CD14-positive monocyte (primary cell): ENCODE measurements at regions not wholly inside any gene's neighbourhood (a gene's known extent, or its start where the extent isn't known, plus 50 kb on each side); places are given as distances from the start of the nearest gene placed in this dataset.

Source experiments
- DNase-seq, 3 donors: peaks; one replicate each; pipeline ENCODE4 v3.0.0-alpha.2; 2011 to 2022
- H2AFZ ChIP-seq: 2 replicates; pipeline ENCODE4 v1.6.0; 2012; ENCODE audit warnings: mild to moderate bottlenecking, low read depth, low read length, inconsistent platforms; ENCODE audit not compliant: insufficient read depth, poor library complexity, severe bottlenecking
- H3K27ac ChIP-seq, 2 donors: 1 replicate in 1 of 2; 2 replicates in 1 of 2; pipeline ENCODE4 v1.5.1; 2012 to 2013; ENCODE audit warnings: low read length in 2 of 2, control low read depth in 1 of 2, inconsistent platforms in 1 of 2, low read depth in 1 of 2, mild to moderate bottlenecking in 1 of 2
- H3K27me3 ChIP-seq, 2 donors: one replicate each; pipeline versions ENCODE4 v1.6.0 to v1.6.1; 2011 to 2013; ENCODE audit warnings: low read length in 2 of 2; ENCODE audit not compliant: control insufficient read depth in 2 of 2, insufficient read depth in 2 of 2
- H3K36me3 ChIP-seq, 2 donors: replicated peaks in 1 of 2; 1 replicate in 1 of 2; 2 replicates in 1 of 2; pipeline versions ENCODE4 v1.5.1 to v1.6.1; 2012 to 2013; ENCODE audit warnings: low read length in 2 of 2, control low read depth in 1 of 2, inconsistent platforms in 1 of 2, mild to moderate bottlenecking in 1 of 2; ENCODE audit not compliant: insufficient read depth in 2 of 2, control insufficient read depth in 1 of 2
- H3K4me1 ChIP-seq, 2 donors: 1 replicate in 1 of 2; 2 replicates in 1 of 2; pipeline versions ENCODE4 v1.5.1 to v1.6.1; 2012 to 2013; ENCODE audit warnings: low read length in 2 of 2, control low read depth in 1 of 2, inconsistent platforms in 1 of 2, mild to moderate bottlenecking in 1 of 2, moderate library complexity in 1 of 2; ENCODE audit not compliant: insufficient read depth in 2 of 2, control insufficient read depth in 1 of 2
- H3K4me2 ChIP-seq: replicated peaks from 2 replicates; pipeline ENCODE3; 2012; ENCODE audit warnings: low read length, moderate library complexity, mild to moderate bottlenecking; ENCODE audit not compliant: poor library complexity, severe bottlenecking; ENCODE audit errors: extremely low read depth
- H3K4me3 ChIP-seq, 3 experiments: fragments of 200-600 bp in 1 of 3; sonication (generic) in 1 of 3; replicated peaks in 1 of 3; 1 replicate in 2 of 3; 2 replicates in 1 of 3; pipeline ENCODE4 v1.5.1; 2011 to 2013; ENCODE audit warnings: low read length in 3 of 3, mild to moderate bottlenecking in 3 of 3, control low read depth in 2 of 3, low read depth in 2 of 3, inconsistent platforms in 1 of 3, moderate library complexity in 1 of 3
- H3K79me2 ChIP-seq: 2 replicates; pipeline ENCODE4 v1.6.0; 2012; ENCODE audit warnings: mild to moderate bottlenecking, control low read depth, inconsistent platforms, low read length, moderate library complexity; ENCODE audit not compliant: insufficient read depth
- H3K9ac ChIP-seq: 2 replicates; pipeline ENCODE4 v1.6.0; 2017; ENCODE audit warnings: low read length, mild to moderate bottlenecking; ENCODE audit not compliant: insufficient read depth, poor library complexity, severe bottlenecking
- H3K9me3 ChIP-seq, 2 donors: replicated peaks in 1 of 2; 1 replicate in 1 of 2; 2 replicates in 1 of 2; pipeline versions ENCODE4 v1.5.1 to v1.6.1; 2012 to 2013; ENCODE audit warnings: low read length in 2 of 2, control low read depth in 1 of 2; ENCODE audit not compliant: control insufficient read depth in 1 of 2, insufficient read depth in 1 of 2
- H4K20me1 ChIP-seq: 2 replicates; pipeline ENCODE4 v1.6.0; 2012; ENCODE audit warnings: mild to moderate bottlenecking, low read length, control low read depth, moderate library complexity; ENCODE audit not compliant: insufficient read depth
- H3K27ac Mint-ChIP-seq, 7 donors: one replicate each; pipeline ENCODE4 v1.8.0; 2020; ENCODE audit warnings: mild to moderate bottlenecking in 7 of 7, mixed read lengths in 7 of 7, moderate library complexity in 6 of 7, inconsistent platforms in 2 of 7
- H3K27me3 Mint-ChIP-seq, 3 donors: one replicate each; pipeline ENCODE4 v1.8.0; 2021 to 2022; ENCODE audit warnings: low read depth in 3 of 3, mild to moderate bottlenecking in 3 of 3, mixed read lengths in 3 of 3, moderate library complexity in 3 of 3, inconsistent platforms in 1 of 3
- H3K36me3 Mint-ChIP-seq, 2 donors: one replicate each; pipeline ENCODE4 v1.8.0; 2020; ENCODE audit warnings: mixed read lengths in 2 of 2, inconsistent platforms in 1 of 2, mild to moderate bottlenecking in 1 of 2
- H3K4me1 Mint-ChIP-seq: one replicate; pipeline ENCODE4 v1.8.0; 2020; ENCODE audit warnings: mild to moderate bottlenecking, mixed read lengths
- H3K4me3 Mint-ChIP-seq, 2 donors: one replicate each; pipeline ENCODE4 v1.8.0; 2020; ENCODE audit warnings: mild to moderate bottlenecking in 2 of 2, mixed read lengths in 2 of 2, moderate library complexity in 1 of 2
- H3K9me3 Mint-ChIP-seq, 7 donors: one replicate each; pipeline ENCODE4 v1.8.0; 2020 to 2022; ENCODE audit warnings: mixed read lengths in 7 of 7, mild to moderate bottlenecking in 6 of 7, moderate library complexity in 6 of 7, inconsistent platforms in 2 of 7
- CTCF ChIP-seq: fragments of 200-600 bp; IDR thresholded peaks from one replicate; pipeline ENCODE4 v1.8.0; 2022; ENCODE audit warnings: antibody characterized with exemption, mild to moderate bottlenecking
- WGBS: methylation state at CpG from one replicate; pipeline ENCODE4 v1.1.5; 2013; ENCODE audit warnings: missing lambda C conversion rate; ENCODE audit not compliant: insufficient coverage; 5-methylcytosine and 5-hydroxymethylcytosine counted together
- intact Hi-C, 2 donors: fragments of 100-400 bp; cut with micrococcal nuclease; formaldehyde crosslinking; loops; one replicate each; pipeline versions ENCODE4 v1.15.0 to v1.15.1; 2023

- Histone ChIP-seq H3K36me3 (no peaks in the 10 kb centered on the region), H4K20me1 (no peaks in the 10 kb centered on the region), H3K4me3 (no peak overlapping the region), H3K27me3 (no peaks in the 10 kb centered on the region), H2AFZ (no peak overlapping the region), H3K27ac (no peak overlapping the region), H3K4me2 (no peak overlapping the region), H3K79me2 (no peaks in the 10 kb centered on the region), H3K4me1 (no peaks in the 10 kb centered on the region), H3K9me3 (peaks cover 54 to 91% of the 10 kb centered on the region in 2 donors), H3K9ac (no peak overlapping the region)
- TF ChIP-seq CTCF: no peak
- H3K27ac Mint-ChIP-seq: no peak overlapping the region
- peaks cover 0 to 4% of the 10 kb centered on the region in 2 donors for H3K36me3 Mint-ChIP-seq
- DNase-seq: no peak
- intact Hi-C loops: no loop called here
- no peak overlapping the region for H3K4me3 Mint-ChIP-seq
- WGBS: 94% methylated on average over 2 of the region's 5 CpGs
- peaks cover 0 to 2% (median 0%) of the 10 kb centered on the region in 3 donors for H3K27me3 Mint-ChIP-seq
- peaks cover 26 to 66% (median 51%) of the 10 kb centered on the region in 7 donors for H3K9me3 Mint-ChIP-seq
- H3K4me1 Mint-ChIP-seq: no peaks in the 10 kb centered on the region
Measured at GRCh38 chr19:27734496-27735220, 1478.3 kb downstream of the UQCRFS1 start.

- 87% methylated on average over 3 of the region's 4 CpGs for whole genome bisulfite sequencing
- no peak for DNase-seq
- Histone ChIP-seq H3K36me3 (no peaks in the 10 kb centered on the region), H3K4me1 (no peaks in the 10 kb centered on the region), H3K4me2 (no peak overlapping the region), H3K4me3 (no peak overlapping the region), H3K79me2 (no peaks in the 10 kb centered on the region), H3K9ac (no peak overlapping the region), H4K20me1 (no peaks in the 10 kb centered on the region), H3K9me3 (peaks cover 46 to 91% of the 10 kb centered on the region in 2 donors), H3K27me3 (no peaks in the 10 kb centered on the region), H3K27ac (no peak overlapping the region), H2AFZ (no peak overlapping the region)
- no peaks in the 10 kb centered on the region for H3K4me1 Mint-ChIP-seq
- intact Hi-C loops: no loop called here
- TF ChIP-seq CTCF: no peak
- peak overlapping the region in 1 of 7 donors; percentile 66 for H3K27ac Mint-ChIP-seq
- peaks cover 0 to 2% (median 0%) of the 10 kb centered on the region in 3 donors for H3K27me3 Mint-ChIP-seq
- no peak overlapping the region for H3K4me3 Mint-ChIP-seq
- peaks cover 17 to 58% (median 46%) of the 10 kb centered on the region in 7 donors for H3K9me3 Mint-ChIP-seq
- peaks cover 0 to 4% of the 10 kb centered on the region in 2 donors for H3K36me3 Mint-ChIP-seq
Measured at GRCh38 chr19:27733551-27734266, 1479.2 kb downstream of the UQCRFS1 start.
